Karpas-422 (cell line): ENCODE measurements at regions not wholly inside any gene's neighbourhood (a gene's known extent, or its start where the extent isn't known, plus 50 kb on each side); places are given as distances from the start of the nearest gene placed in this dataset.

Experiments used
- DNase-seq: peaks from one replicate; pipeline ENCODE4 v3.0.0-alpha.2; 2015
- H2AFZ ChIP-seq: fragments of 200-600 bp; sonication (generic); 2 replicates; pipeline ENCODE4 v1.6.1; 2014; ENCODE audit warnings: antibody characterized with exemption, low read length, mixed read lengths
- H3K27ac ChIP-seq: fragments of 200-600 bp; sonication (generic); 2 replicates; pipeline ENCODE4 v1.5.1; 2014; ENCODE audit warnings: mild to moderate bottlenecking, low read length, moderate library complexity
- H3K27me3 ChIP-seq: fragments of 200-600 bp; sonication (generic); 2 replicates; pipeline ENCODE4 v1.6.1; 2014; ENCODE audit warnings: low read length, mixed read lengths
- H3K36me3 ChIP-seq: fragments of 200-600 bp; sonication (generic); 2 replicates; pipeline ENCODE4 v1.6.1; 2014; ENCODE audit warnings: low read length, mixed read lengths; ENCODE audit not compliant: insufficient read depth
- H3K4me1 ChIP-seq: fragments of 200-600 bp; sonication (generic); 2 replicates; pipeline ENCODE4 v1.6.1; 2014; ENCODE audit warnings: mild to moderate bottlenecking, low read length, mixed read lengths
- H3K4me2 ChIP-seq: fragments of 200-600 bp; sonication (generic); 2 replicates; pipeline ENCODE4 v1.6.1; 2014; ENCODE audit warnings: low read length, low read depth, mild to moderate bottlenecking; ENCODE audit not compliant: poor library complexity, severe bottlenecking
- H3K4me3 ChIP-seq: fragments of 200-600 bp; sonication (generic); 2 replicates; pipeline ENCODE4 v1.5.1; 2014; ENCODE audit warnings: mild to moderate bottlenecking, antibody characterized with exemption, low read length, mixed read lengths
- H3K79me2 ChIP-seq: fragments of 200-600 bp; sonication (generic); 2 replicates; pipeline ENCODE4 v1.6.1; 2014; ENCODE audit warnings: mild to moderate bottlenecking, low read length, mixed read lengths
- H3K9ac ChIP-seq: fragments of 200-600 bp; sonication (generic); 2 replicates; pipeline ENCODE4 v1.6.0; 2014; ENCODE audit warnings: low read length
- H3K9me2 ChIP-seq: fragments of 200-600 bp; sonication (generic), shearing (Covaris generic); replicated peaks from 2 replicates; pipeline ENCODE4 v1.6.0; 2014; ENCODE audit warnings: mild to moderate bottlenecking, low read length, moderate library complexity; ENCODE audit not compliant: insufficient read depth
- H3K9me3 ChIP-seq: fragments of 300-700, 200-600 bp; sonication (generic); 2 replicates; pipeline ENCODE4 v1.6.1; 2014; ENCODE audit warnings: low read length, mixed read lengths
- H4K20me1 ChIP-seq: fragments of 200-600 bp; sonication (generic); 2 replicates; pipeline ENCODE4 v1.6.1; 2014; ENCODE audit warnings: mild to moderate bottlenecking, antibody characterized with exemption, low read length, low read depth; ENCODE audit not compliant: insufficient read depth

GRCh38 chr11:29260939-29261705 is 755.7 kb downstream of the KCNA4 start:
- Histone ChIP-seq H3K9ac (no peak overlapping the region), H2AFZ (no peak overlapping the region), H3K9me2 (no peaks in the 10 kb centered on the region), H3K79me2 (no peaks in the 10 kb centered on the region), H4K20me1 (no peaks in the 10 kb centered on the region), H3K4me2 (no peak overlapping the region), H3K4me1 (peaks cover 13% of the 10 kb centered on the region), H3K27ac (no peak overlapping the region), H3K9me3 (no peaks in the 10 kb centered on the region), H3K27me3 (no peaks in the 10 kb centered on the region), H3K36me3 (no peaks in the 10 kb centered on the region), H3K4me3 (no peak overlapping the region)
- DNase-seq = no peak

- Histone ChIP-seq H3K36me3 (no peaks in the 10 kb centered on the region), H3K4me3 (no peak overlapping the region), H3K9ac (no peak overlapping the region), H3K9me2 (no peaks in the 10 kb centered on the region), H3K79me2 (no peaks in the 10 kb centered on the region), H3K4me2 (no peak overlapping the region), H3K4me1 (peaks cover 32% of the 10 kb centered on the region), H3K9me3 (no peaks in the 10 kb centered on the region), H3K27ac (no peak overlapping the region), H4K20me1 (no peaks in the 10 kb centered on the region), H2AFZ (no peak overlapping the region), H3K27me3 (no peaks in the 10 kb centered on the region)
- DNase-seq = no peak
Measured at GRCh38 chr11:29258411-29258810, 758.4 kb downstream of the KCNA4 start.

- H3K27me3 ChIP-seq = no peaks in the 10 kb centered on the region
- H3K79me2 ChIP-seq = no peaks in the 10 kb centered on the region
- no peak overlapping the region for H3K9ac ChIP-seq
- H3K4me3 ChIP-seq = 0 out of 2 replicates have a peak overlapping the region, but pooled peaks have one; percentile 15
- H3K4me1 ChIP-seq = peaks cover 38% of the 10 kb centered on the region
- H3K4me2 ChIP-seq = peak overlapping the region; percentile 49
- H2AFZ ChIP-seq = peak overlapping the region; percentile 68; the same call in 1 of the 2 replicates
- H4K20me1 ChIP-seq = no peaks in the 10 kb centered on the region
- H3K36me3 ChIP-seq = no peaks in the 10 kb centered on the region
- peak overlapping the region; percentile 86 for H3K27ac ChIP-seq
- peak; percentile 42 for DNase-seq
- H3K9me3 ChIP-seq = no peaks in the 10 kb centered on the region
- H3K9me2 ChIP-seq = no peaks in the 10 kb centered on the region
Measured at GRCh38 chr11:29256580-29256979, 760.2 kb downstream of the KCNA4 start.

- H4K20me1 ChIP-seq = no peaks in the 10 kb centered on the region
- H3K4me3 ChIP-seq = peak overlapping the region; percentile 40
- no peak overlapping the region for H3K9ac ChIP-seq
- no peaks in the 10 kb centered on the region for H3K36me3 ChIP-seq
- no peaks in the 10 kb centered on the region for H3K79me2 ChIP-seq
- no peaks in the 10 kb centered on the region for H3K27me3 ChIP-seq
- H3K9me2 ChIP-seq = no peaks in the 10 kb centered on the region
- H2AFZ ChIP-seq = peak overlapping the region; percentile 11
- peak overlapping the region; percentile 49 for H3K4me2 ChIP-seq
- H3K4me1 ChIP-seq = peaks cover 42% of the 10 kb centered on the region
- peak overlapping the region; percentile 86 for H3K27ac ChIP-seq
- no peak for DNase-seq
- H3K9me3 ChIP-seq = no peaks in the 10 kb centered on the region
Measured at GRCh38 chr11:29255401-29255800, 761.4 kb downstream of the KCNA4 start.

- peak; percentile 88 for DNase-seq
- Histone ChIP-seq H3K4me2 (no peak overlapping the region), H3K36me3 (no peaks in the 10 kb centered on the region), H3K4me3 (no peak overlapping the region), H3K27me3 (no peaks in the 10 kb centered on the region), H3K27ac (peak overlapping the region; percentile 28; the same call in 1 of the 2 replicates), H3K9ac (no peak overlapping the region), H4K20me1 (no peaks in the 10 kb centered on the region), H2AFZ (peak overlapping the region; percentile 55), H3K79me2 (no peaks in the 10 kb centered on the region), H3K4me1 (peaks cover 36% of the 10 kb centered on the region), H3K9me2 (no peaks in the 10 kb centered on the region), H3K9me3 (no peaks in the 10 kb centered on the region)
Measured at GRCh38 chr11:29251738-29252137, 765.1 kb downstream of the KCNA4 start.

GRCh38 chr11:29249713-29250112 is 767.1 kb downstream of the KCNA4 start:
- H2AFZ ChIP-seq = no peak overlapping the region
- H3K9me3 ChIP-seq = no peaks in the 10 kb centered on the region
- H3K9ac ChIP-seq = no peak overlapping the region
- H3K9me2 ChIP-seq = no peaks in the 10 kb centered on the region
- no peak overlapping the region for H3K4me3 ChIP-seq
- H3K79me2 ChIP-seq = no peaks in the 10 kb centered on the region
- H3K4me1 ChIP-seq = peaks cover 16% of the 10 kb centered on the region
- H3K27ac ChIP-seq = no peak overlapping the region
- no peaks in the 10 kb centered on the region for H3K36me3 ChIP-seq
- no peak for DNase-seq
- no peaks in the 10 kb centered on the region for H4K20me1 ChIP-seq
- no peaks in the 10 kb centered on the region for H3K27me3 ChIP-seq
- no peak overlapping the region for H3K4me2 ChIP-seq

- Histone ChIP-seq H3K9me2 (no peaks in the 10 kb centered on the region), H3K4me3 (no peak overlapping the region), H3K9ac (no peak overlapping the region), H3K4me2 (no peak overlapping the region), H3K4me1 (no peaks in the 10 kb centered on the region), H3K79me2 (no peaks in the 10 kb centered on the region), H3K36me3 (no peaks in the 10 kb centered on the region), H3K9me3 (no peaks in the 10 kb centered on the region), H2AFZ (no peak overlapping the region), H4K20me1 (no peaks in the 10 kb centered on the region), H3K27ac (no peak overlapping the region), H3K27me3 (no peaks in the 10 kb centered on the region)
- DNase-seq = no peak
Measured at GRCh38 chr11:29244355-29244754, 772.5 kb downstream of the KCNA4 start.

GRCh38 chr11:29243616-29244015 is 773.2 kb downstream of the KCNA4 start:
- Histone ChIP-seq H2AFZ (no peak overlapping the region), H3K4me1 (no peaks in the 10 kb centered on the region), H3K27me3 (no peaks in the 10 kb centered on the region), H3K36me3 (no peaks in the 10 kb centered on the region), H3K79me2 (no peaks in the 10 kb centered on the region), H4K20me1 (no peaks in the 10 kb centered on the region), H3K9me2 (no peaks in the 10 kb centered on the region), H3K4me3 (no peak overlapping the region), H3K9ac (no peak overlapping the region), H3K27ac (no peak overlapping the region), H3K4me2 (no peak overlapping the region), H3K9me3 (no peaks in the 10 kb centered on the region)
- DNase-seq = no peak
